ENCODE measurements at regions not wholly inside any gene's neighbourhood (a gene's known extent, or its start where the extent isn't known, plus 50 kb on each side); places are given as distances from the start of the nearest gene placed in this dataset.

GRCh38 chr1:55385402-55386018 lies 170.3 kb upstream of the USP24 start:
- no peak for DNase-seq

- no peak for DNase-seq
Measured at GRCh38 chr1:55384637-55385036, 169.5 kb upstream of the USP24 start.

- no peak for DNase-seq
Measured at GRCh38 chr1:55382806-55383305, 167.7 kb upstream of the USP24 start.

- DNase-seq, result no peak
Measured at GRCh38 chr1:55381983-55382382, 166.8 kb upstream of the USP24 start.

- DNase-seq, result no peak
Measured at GRCh38 chr1:55381491-55381890, 166.3 kb upstream of the USP24 start.

GRCh38 chr1:55380355-55380970 lies 165.3 kb upstream of the USP24 start:
- no peak for DNase-seq

GRCh38 chr1:55378582-55378981 lies 163.4 kb upstream of the USP24 start:
- no peak for DNase-seq

- no peak for DNase-seq
Measured at GRCh38 chr1:55376897-55377296, 161.7 kb upstream of the USP24 start.

GRCh38 chr1:55375617-55376258 lies 160.6 kb upstream of the USP24 start:
- peak in 4 of 14 donors; percentile 15 to 68 (median 46) for DNase-seq

GRCh38 chr1:55374801-55375616 lies 159.8 kb upstream of the USP24 start:
- peak in 9 of 14 donors; percentile 45 to 75 (median 56) for DNase-seq

GRCh38 chr1:55374216-55374615 lies 159.1 kb upstream of the USP24 start:
- peak in 3 of 14 donors; percentile 36 to 82 (median 41) for DNase-seq

- peak in 1 of 14 donors; percentile 16 for DNase-seq
Measured at GRCh38 chr1:55369474-55369873, 154.3 kb upstream of the USP24 start.

- no peak for DNase-seq
Measured at GRCh38 chr1:55368698-55369097, 153.5 kb upstream of the USP24 start.

- DNase-seq, result no peak
Measured at GRCh38 chr1:55367273-55367672, 152.1 kb upstream of the USP24 start.

- no peak for DNase-seq
Measured at GRCh38 chr1:55364216-55364615, 149.1 kb upstream of the USP24 start.

- no peak for DNase-seq
Measured at GRCh38 chr1:55363268-55363667, 148.1 kb upstream of the USP24 start.

- DNase-seq, result no peak
Measured at GRCh38 chr1:55362558-55362957, 147.4 kb upstream of the USP24 start.

GRCh38 chr1:55359611-55360010 lies 144.4 kb upstream of the USP24 start:
- no peak for DNase-seq

- DNase-seq, result no peak
Measured at GRCh38 chr1:55358581-55358980, 143.4 kb upstream of the USP24 start.

- DNase-seq, result no peak
Measured at GRCh38 chr1:55355549-55355948, 140.4 kb upstream of the USP24 start.

GRCh38 chr1:55353707-55354620 lies 138.8 kb upstream of the USP24 start:
- peak in 1 of 14 donors; percentile 27 for DNase-seq

GRCh38 chr1:55352811-55353180 lies 137.6 kb upstream of the USP24 start:
- DNase-seq, result peak in 1 of 14 donors; percentile 99

All from C1 segment of cervical spinal cord (tissue), 14 donors.